ENCODE measurements at regions not wholly inside any gene's neighbourhood (a gene's known extent, or its start where the extent isn't known, plus 50 kb on each side); places are given as distances from the start of the nearest gene placed in this dataset.

- H3K9me3 ChIP-seq (ENCODE audit: low read depth, low read length, poor library complexity, severe bottlenecking) = no peaks in the 10 kb centered on the region
- peaks cover 13% of the 10 kb centered on the region for H3K27me3 ChIP-seq (replicated peaks; ENCODE audit: insufficient read depth, low read depth, low read length, poor library complexity)
- H3K4me1 ChIP-seq (ENCODE audit: insufficient read depth, low read length, poor library complexity, severe bottlenecking) = peaks cover 9% of the 10 kb centered on the region
- DNase-seq (ENCODE audit: low spot score) = no peak
- no peak overlapping the region for H3K27ac ChIP-seq (ENCODE audit: low read depth, low read length, poor library complexity, severe bottlenecking)
- no peak for TF ChIP-seq CTCF (conservative IDR thresholded peaks at IDR 0.05; ENCODE audit: low read depth, low read length)
- TF ChIP-seq EZH2 (IDR thresholded peaks at IDR 0.05; ENCODE audit: borderline replicate concordance, low read depth, low read length, poor library complexity, severe bottlenecking) = no peak
- ChIA-PET POLR2A (ENCODE audit: low non-redundant PET) (no interaction called here), CTCF (no interaction called here)
- no peak overlapping the region for H3K4me3 ChIP-seq (ENCODE audit: low read depth, low read length, poor library complexity, severe bottlenecking)
- H3K36me3 ChIP-seq (ENCODE audit: insufficient read depth, low read length, poor library complexity, severe bottlenecking) = no peaks in the 10 kb centered on the region
- intact Hi-C loops (cut with micrococcal nuclease; ENCODE audit: unreplicated experiment) = no loop called here
- BruUV-seq (replicated peaks) = no TSS peak
Measured at GRCh38 chr7:25727446-25727845, 424.6 kb upstream of the NFE2L3 start.

- intact Hi-C loops (cut with micrococcal nuclease; ENCODE audit: unreplicated experiment) = no loop called here
- H3K27me3 ChIP-seq (replicated peaks; ENCODE audit: insufficient read depth, low read depth, low read length, poor library complexity) = peaks cover 9% of the 10 kb centered on the region
- ChIA-PET CTCF (no interaction called here), POLR2A (ENCODE audit: low non-redundant PET) (no interaction called here)
- peaks cover 9% of the 10 kb centered on the region for H3K4me1 ChIP-seq (ENCODE audit: insufficient read depth, low read length, poor library complexity, severe bottlenecking)
- TF ChIP-seq EZH2 (IDR thresholded peaks at IDR 0.05; ENCODE audit: borderline replicate concordance, low read depth, low read length, poor library complexity, severe bottlenecking) (no peak), CTCF (conservative IDR thresholded peaks at IDR 0.05; ENCODE audit: low read depth, low read length) (no peak)
- H3K36me3 ChIP-seq (ENCODE audit: insufficient read depth, low read length, poor library complexity, severe bottlenecking) = no peaks in the 10 kb centered on the region
- no peak for DNase-seq (ENCODE audit: low spot score)
- H3K9me3 ChIP-seq (ENCODE audit: low read depth, low read length, poor library complexity, severe bottlenecking) = no peaks in the 10 kb centered on the region
- BruUV-seq (replicated peaks) = no TSS peak
- no peak overlapping the region for H3K27ac ChIP-seq (ENCODE audit: low read depth, low read length, poor library complexity, severe bottlenecking)
- H3K4me3 ChIP-seq (ENCODE audit: low read depth, low read length, poor library complexity, severe bottlenecking) = no peak overlapping the region
Measured at GRCh38 chr7:25727876-25728275, 424.1 kb upstream of the NFE2L3 start.

GRCh38 chr7:25731068-25731845, 420.7 kb upstream of the NFE2L3 start:
- CTCF ChIA-PET = no interaction called here
- intact Hi-C loops (cut with micrococcal nuclease; ENCODE audit: unreplicated experiment) = no loop called here
- Histone ChIP-seq H3K9me3 (ENCODE audit: low read depth, low read length, poor library complexity, severe bottlenecking) (no peaks in the 10 kb centered on the region), H3K27ac (ENCODE audit: low read depth, low read length, poor library complexity, severe bottlenecking) (no peak overlapping the region), H3K36me3 (ENCODE audit: insufficient read depth, low read length, poor library complexity, severe bottlenecking) (no peaks in the 10 kb centered on the region), H3K27me3 (replicated peaks; ENCODE audit: insufficient read depth, low read depth, low read length, poor library complexity) (no peaks in the 10 kb centered on the region), H3K4me3 (ENCODE audit: low read depth, low read length, poor library complexity, severe bottlenecking) (no peak overlapping the region), H3K4me1 (ENCODE audit: insufficient read depth, low read length, poor library complexity, severe bottlenecking) (peaks cover 9% of the 10 kb centered on the region)
- TF ChIP-seq EZH2 (IDR thresholded peaks at IDR 0.05; ENCODE audit: borderline replicate concordance, low read depth, low read length, poor library complexity, severe bottlenecking) = no peak
- TF ChIP-seq CTCF (conservative IDR thresholded peaks at IDR 0.05; ENCODE audit: low read depth, low read length) = no peak
- POLR2A ChIA-PET (ENCODE audit: low non-redundant PET) = no interaction called here
- DNase-seq (ENCODE audit: low spot score) = peak; percentile 16
- no TSS peak for BruUV-seq (replicated peaks)
